HG02610 (cell line): ENCODE measurements at regions not wholly inside any gene's neighbourhood (a gene's known extent, or its start where the extent isn't known, plus 50 kb on each side); places are given as distances from the start of the nearest gene placed in this dataset.

ENCODE experiments used
- ATAC-seq: cut with Tn5 transposase; IDR thresholded peaks from one replicate; pipeline ENCODE4 v1.9.1; 2021; ENCODE audit warnings: mild to moderate bottlenecking, moderate library complexity; ENCODE audit not compliant: unreplicated experiment

GRCh38 chr7:132733860-132734259 lies 157.6 kb upstream of the PLXNA4 start:
- no peak for ATAC-seq

- ATAC-seq = no peak
Observed at GRCh38 chr7:132732321-132732865, 156.1 kb upstream of the PLXNA4 start.

- ATAC-seq = no peak
Observed at GRCh38 chr7:132730105-132730504, 153.8 kb upstream of the PLXNA4 start.

GRCh38 chr7:132723506-132724081 lies 147.3 kb upstream of the PLXNA4 start:
- no peak for ATAC-seq

DNA sequence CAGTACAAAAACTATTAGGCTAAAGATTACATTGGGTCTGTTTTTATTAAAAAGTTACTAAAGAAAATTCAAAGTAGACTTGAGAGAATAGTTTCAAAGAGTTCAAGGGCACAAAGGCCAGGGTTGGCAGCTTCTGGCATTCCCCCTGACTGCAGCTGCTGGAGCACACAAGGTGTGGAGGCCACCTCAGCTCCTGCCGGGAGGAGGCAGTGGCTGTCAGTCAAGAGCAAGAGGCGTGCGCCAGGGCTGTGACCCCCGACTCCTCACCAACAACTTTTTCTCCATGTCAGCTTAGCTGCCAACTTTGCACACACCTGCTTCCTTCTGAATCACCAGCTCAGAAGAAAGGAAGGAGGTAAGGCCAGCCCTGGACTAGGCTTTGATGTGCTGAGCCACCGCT lies 144.6 kb upstream of the PLXNA4 start:
- ATAC-seq = no peak

- no peak for ATAC-seq
Observed at GRCh38 chr7:132713893-132714292, 137.6 kb upstream of the PLXNA4 start.

DNA sequence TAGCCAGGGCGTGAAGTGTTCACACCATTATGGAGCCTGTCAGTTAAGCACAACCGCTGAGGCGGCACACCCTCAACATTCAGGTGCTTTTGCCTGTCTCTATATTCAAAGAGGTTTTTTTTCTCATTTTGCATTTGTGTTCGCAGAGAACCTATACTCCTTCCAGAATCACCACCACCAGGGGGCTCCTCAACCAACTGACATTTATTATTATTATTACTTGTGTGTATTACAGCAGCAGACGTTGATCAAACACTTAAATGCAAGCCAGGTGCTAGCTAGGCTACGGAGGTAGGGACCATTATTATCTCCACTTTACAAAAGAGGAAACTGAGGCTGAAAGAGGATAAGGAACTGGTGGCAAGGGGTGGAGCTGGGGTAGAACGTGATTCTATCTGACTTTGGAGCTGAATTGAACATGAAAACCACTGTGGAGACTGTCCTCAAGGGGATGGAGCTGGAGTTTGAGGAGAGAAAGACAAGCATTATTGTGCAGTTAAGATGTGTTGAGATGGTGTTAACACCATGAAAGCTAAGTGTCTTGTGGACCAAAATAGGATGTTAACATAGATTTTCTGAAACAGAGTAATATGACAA lies 133.8 kb upstream of the PLXNA4 start:
- ATAC-seq = no peak

DNA sequence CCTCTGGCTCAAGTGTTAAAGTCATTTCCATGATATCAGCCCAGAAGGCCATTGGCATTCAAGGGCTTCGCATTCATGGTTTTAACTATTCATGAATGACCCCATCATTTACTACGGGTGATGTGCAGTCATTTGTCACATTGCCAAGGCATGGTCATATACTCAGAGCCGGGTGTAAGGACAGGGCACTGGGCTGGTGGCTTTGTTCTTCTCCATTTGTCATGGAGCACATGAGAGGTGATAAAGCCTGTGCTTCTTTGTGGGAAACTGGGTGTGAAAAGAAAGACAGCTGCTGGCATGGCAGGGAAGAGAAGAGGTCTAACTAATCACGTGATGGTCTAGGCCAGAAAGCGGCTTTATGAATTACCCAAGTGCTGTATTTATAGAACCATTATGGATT lies 132.2 kb upstream of the PLXNA4 start:
- no peak for ATAC-seq

- ATAC-seq = no peak
Observed at GRCh38 chr7:132705146-132705545, 128.9 kb upstream of the PLXNA4 start.

DNA sequence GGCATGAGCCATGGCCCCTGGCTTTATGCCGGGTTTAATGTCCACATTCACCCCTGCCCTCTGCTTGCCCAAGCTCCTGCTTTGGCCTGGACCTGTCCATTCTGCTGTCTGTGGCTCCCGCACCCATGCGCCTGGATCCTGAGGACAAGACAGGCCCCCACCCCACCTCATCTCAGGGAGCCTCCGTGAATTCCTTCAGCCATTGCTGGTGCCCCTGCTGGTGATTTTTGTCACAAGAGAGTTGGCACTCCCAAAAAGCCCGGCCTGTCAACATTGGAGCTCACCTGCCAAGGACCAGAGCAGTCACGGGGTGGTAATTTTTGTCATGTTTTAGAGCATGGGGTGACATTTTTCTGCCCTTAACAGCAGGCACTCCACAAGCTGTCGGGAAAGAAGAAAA lies 127.5 kb upstream of the PLXNA4 start:
- no peak for ATAC-seq

- no peak for ATAC-seq
Observed at GRCh38 chr7:132697003-132697402, 120.7 kb upstream of the PLXNA4 start.

GRCh38 chr7:132696332-132696731 lies 120.1 kb upstream of the PLXNA4 start:
- no peak for ATAC-seq

DNA sequence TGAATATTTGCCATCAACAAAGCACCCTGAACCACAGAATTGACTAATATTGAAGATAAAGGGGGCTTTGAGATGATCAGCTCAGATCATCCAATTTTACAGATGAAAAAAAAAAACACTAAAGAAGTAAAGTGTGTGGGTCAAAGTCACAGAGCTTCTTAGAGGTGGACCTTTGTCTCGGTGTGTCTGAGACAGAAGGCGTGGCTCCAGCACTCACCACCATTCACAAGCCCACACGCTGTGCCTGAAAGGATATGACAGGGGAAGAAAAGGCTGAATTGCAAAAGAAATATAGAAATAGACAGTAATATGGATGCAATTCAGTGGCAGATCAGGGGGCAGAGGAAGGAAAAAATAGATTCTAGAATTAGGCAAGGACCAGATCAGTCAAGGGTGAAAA lies 114.9 kb upstream of the PLXNA4 start:
- ATAC-seq = no peak

DNA sequence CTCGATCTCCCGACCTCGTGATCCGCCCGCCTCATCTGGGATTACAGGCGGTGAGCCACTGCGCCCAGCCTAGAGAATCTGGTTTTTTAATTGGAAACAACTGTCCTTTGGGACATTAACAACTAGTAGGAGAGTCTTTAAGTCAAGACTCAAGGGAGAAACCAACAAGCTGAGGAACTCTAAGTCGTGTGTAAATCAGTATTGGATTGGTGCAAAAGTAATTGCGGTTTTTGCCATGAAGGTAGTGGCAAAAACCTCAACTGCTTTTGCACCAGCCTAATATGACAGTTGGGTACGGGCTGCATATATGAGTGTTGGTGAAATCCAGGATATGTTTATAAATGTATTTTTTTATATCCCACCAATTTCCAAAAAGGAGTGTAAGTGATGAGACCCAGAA lies 113.9 kb upstream of the PLXNA4 start:
- no peak for ATAC-seq

GRCh38 chr7:132687981-132688383 lies 111.7 kb upstream of the PLXNA4 start:
- ATAC-seq = no peak

DNA sequence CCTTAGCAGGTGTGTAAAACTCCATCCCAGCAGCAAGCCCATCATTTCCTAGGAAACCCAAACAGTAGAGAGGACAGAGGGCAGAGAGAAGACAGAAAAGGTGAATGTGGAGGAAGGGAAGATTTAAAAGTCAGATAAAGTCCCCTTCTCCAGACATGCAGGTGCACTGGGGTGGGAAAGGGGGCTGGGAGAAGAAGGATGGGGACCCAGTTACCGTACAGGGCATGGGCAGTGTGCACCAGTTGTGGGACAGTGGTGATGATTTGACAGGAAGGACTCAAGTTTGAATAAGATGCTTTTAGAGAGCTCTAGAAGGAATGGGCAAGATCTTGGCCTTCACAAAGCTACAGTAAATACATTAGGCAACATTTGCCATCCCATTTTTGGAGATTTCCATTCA lies 110.7 kb upstream of the PLXNA4 start:
- ATAC-seq = no peak

DNA sequence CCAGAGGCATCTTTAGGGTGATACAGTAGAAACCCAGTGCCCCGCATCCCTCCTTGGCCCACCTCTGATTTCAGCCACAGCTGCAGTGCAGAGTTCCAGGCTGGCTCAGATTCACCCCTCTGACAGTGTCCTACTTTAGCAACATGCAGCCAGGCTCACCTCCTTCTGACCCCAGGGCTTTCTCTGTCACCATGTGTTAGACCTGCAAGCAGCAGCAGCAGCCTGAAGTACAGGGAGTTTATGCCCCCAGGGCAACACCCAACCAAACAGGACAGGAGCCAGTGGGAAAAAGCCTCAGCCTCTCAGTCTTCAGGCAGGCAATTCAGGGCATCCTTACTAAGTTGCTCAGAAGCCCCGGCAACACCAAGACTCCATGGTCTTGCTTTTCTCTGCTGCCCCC lies 109.0 kb upstream of the PLXNA4 start:
- ATAC-seq = no peak

DNA sequence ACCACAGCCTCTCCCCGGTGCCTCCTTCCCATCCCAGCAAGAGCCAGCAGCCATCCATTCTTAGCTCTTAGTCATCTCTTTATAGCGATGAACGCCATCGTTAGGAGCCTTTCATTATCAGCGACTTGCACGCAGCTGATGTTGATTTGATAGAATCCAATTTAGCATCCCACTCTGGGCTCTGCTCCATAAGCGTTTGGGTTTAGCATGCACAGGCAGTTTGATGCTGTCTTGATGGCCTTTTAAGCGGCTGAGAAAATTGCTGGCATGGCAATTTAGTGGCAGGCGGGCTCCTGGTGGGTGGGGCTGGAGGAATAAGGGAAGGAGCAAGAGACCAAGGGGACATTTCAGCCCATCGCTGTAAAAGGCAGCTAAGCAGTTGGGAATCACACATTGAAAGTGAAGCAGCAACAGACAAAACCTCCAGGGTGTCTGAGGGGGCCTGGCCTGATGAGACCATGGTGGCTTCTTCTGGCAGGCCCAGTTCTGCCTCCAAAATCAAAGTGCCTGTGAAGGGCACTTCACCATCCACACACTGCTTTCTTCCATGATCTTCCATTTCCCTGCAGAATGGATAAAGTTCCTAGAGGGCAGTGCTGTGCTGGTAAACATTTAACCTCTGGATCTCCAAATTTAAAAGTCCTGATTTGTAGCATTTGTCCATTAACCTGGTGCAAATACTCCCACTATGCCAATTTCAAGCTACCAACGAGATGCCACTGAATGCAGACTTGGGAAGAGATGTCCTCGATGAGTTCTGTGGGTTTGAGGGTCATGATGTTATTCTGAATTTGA lies 107.8 kb upstream of the PLXNA4 start:
- no peak for ATAC-seq

DNA sequence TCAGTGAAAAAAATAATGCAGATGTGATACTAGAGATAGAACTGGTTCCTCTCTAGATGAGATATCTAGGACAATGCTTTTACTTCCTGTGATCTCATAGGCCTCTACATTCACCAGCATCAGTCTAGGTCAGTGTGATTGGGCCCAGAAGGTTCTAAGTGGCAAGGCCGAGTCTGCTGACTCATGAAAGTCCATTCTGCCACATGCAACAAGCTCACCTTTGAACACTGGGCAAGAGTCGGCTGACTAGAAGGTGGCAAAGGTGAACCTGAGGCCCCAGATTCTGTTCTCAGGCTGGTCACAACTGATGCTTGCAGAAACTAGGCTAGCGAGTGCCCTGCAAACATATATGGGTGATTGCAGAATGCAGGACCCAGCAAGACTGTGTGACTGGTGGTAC lies 105.7 kb upstream of the PLXNA4 start:
- no peak for ATAC-seq

DNA sequence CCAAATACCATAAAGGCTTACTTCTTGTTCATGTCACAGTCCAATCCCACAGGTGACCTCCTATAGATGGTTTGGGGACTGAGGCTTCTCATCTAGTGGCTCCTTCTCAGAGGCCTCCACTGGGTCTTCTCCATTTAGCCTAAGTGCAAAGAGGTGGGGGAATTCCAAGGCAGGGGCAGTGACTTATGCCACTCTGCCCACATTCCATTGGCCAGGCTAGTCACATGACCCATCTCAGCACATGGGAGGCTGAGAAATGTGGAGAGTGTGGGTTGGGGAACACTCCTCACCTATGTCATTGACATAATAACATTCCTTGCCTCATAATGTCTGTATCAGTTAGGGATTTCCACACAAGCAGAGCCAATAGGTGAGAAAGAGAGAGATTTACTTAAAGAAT lies 104.3 kb upstream of the PLXNA4 start:
- no peak for ATAC-seq

DNA sequence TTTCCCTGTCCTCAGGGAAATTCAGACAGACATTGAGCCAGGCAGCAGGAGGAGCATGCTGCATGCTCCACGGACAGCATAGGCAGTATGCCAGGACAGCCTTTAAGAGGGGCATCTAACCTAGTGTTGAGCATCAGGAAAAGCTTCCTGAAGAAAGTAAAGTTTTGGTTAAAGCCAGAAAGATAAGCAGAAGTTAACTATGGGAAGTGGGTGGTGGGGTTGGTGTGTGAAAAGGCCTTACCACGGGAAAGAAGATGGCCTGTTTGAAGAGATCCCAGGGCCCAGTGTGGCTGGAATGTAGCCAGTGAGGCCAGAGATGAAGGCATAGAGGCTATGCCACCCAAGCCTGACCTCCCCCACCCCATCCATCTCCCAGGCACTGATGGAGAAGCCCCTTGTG lies 102.4 kb upstream of the PLXNA4 start:
- no peak for ATAC-seq

- ATAC-seq = no peak
Observed at GRCh38 chr7:132677918-132678317, 101.6 kb upstream of the PLXNA4 start.
